ENCODE measurements at regions not wholly inside any gene's neighbourhood (a gene's known extent, or its start where the extent isn't known, plus 50 kb on each side); places are given as distances from the start of the nearest gene placed in this dataset.

GRCh38 chr13:38012096-38012495 is 142.5 kb upstream of the TRPC4 start:
- TF ChIP-seq POLR2A (IDR thresholded peaks at IDR 0.05; ENCODE audit: extremely low read depth, insufficient read length), result no peak
- no peak for TF ChIP-seq CTCF (IDR thresholded peaks at IDR 0.05; ENCODE audit: low read depth, low read length)
- TF ChIP-seq MAX (IDR thresholded peaks at IDR 0.05; ENCODE audit: low read depth, low read length), result no peak
